GM12892 (cell line): ENCODE measurements at regions not wholly inside any gene's neighbourhood (a gene's known extent, or its start where the extent isn't known, plus 50 kb on each side); places are given as distances from the start of the nearest gene placed in this dataset.
"Not testable (repeated sequence)": the region's sequence is repeated elsewhere in the genome, so short reads cannot be mapped to it uniquely, and the experiment has no call there.

Experiments used
- POLR2AphosphoS5 ChIP-seq: IDR thresholded peaks from 2 replicates; pipeline ENCODE4 v1.6.1; 2011; ENCODE audit warnings: low read depth, low read length, control low read depth
- TAF1 ChIP-seq: IDR thresholded peaks from 2 replicates; pipeline ENCODE4 v1.6.1; 2011; ENCODE audit warnings: low read depth, mild to moderate bottlenecking, control low read depth, low read length, borderline replicate concordance

DNA sequence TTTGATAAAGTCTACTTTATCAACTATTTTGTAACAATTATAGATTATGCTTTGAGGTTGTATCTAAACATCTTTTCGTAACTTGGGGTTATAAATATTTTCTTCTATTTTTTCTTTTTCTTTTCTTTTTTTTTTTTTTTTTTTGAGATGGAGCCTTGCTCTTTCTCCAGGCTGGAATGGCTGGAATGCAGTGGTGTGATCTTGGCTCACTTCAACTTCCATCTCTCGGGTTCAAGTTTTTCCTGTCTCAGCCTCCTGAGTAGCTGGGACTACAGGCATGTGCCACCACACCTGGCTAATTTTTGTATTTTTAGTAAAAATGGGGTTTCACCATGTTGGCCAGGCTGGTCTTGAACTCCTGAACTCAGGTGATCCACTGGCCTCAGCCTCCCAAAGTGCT is 108.8 kb downstream of the CDC14C start:
- not testable (repeated sequence) for TF ChIP-seq TAF1, POLR2AphosphoS5
